ENCODE measurements at regions not wholly inside any gene's neighbourhood (a gene's known extent, or its start where the extent isn't known, plus 50 kb on each side); places are given as distances from the start of the nearest gene placed in this dataset.

- H3K36me3 ChIP-seq (ENCODE audit: insufficient read depth, low read length), result no peaks in the 10 kb centered on the region
- H3K27me3 ChIP-seq (ENCODE audit: insufficient read depth, low read length), result 0 out of 2 replicates have a peak, but pooled peaks cover 2% of the 10 kb centered on the region
- peak overlapping the region; percentile 65 for H3K27ac ChIP-seq (ENCODE audit: low read depth, low read length)
- H3K4me1 ChIP-seq (ENCODE audit: control insufficient read depth, insufficient read depth, low read length, unreplicated experiment), result peaks cover 22% of the 10 kb centered on the region
- no peak overlapping the region for H3K4me3 ChIP-seq (ENCODE audit: low read depth, low read length)
- H3K79me2 ChIP-seq (ENCODE audit: control insufficient read depth, insufficient read depth, low read length, unreplicated experiment), result no peaks in the 10 kb centered on the region
- no peak overlapping the region for H2AFZ ChIP-seq (ENCODE audit: low read length, unreplicated experiment)
Measured at GRCh38 chr2:235330775-235331451, 162.9 kb upstream of the AGAP1 start.

GRCh38 chr2:235332240-235332890 is 161.5 kb upstream of the AGAP1 start:
- peaks cover 22% of the 10 kb centered on the region for H3K4me1 ChIP-seq (ENCODE audit: control insufficient read depth, insufficient read depth, low read length, unreplicated experiment)
- H3K27me3 ChIP-seq (ENCODE audit: insufficient read depth, low read length), result 0 out of 2 replicates have a peak, but pooled peaks cover 4% of the 10 kb centered on the region
- H3K4me3 ChIP-seq (ENCODE audit: low read depth, low read length), result no peak overlapping the region
- no peak overlapping the region for H2AFZ ChIP-seq (ENCODE audit: low read length, unreplicated experiment)
- no peaks in the 10 kb centered on the region for H3K36me3 ChIP-seq (ENCODE audit: insufficient read depth, low read length)
- no peaks in the 10 kb centered on the region for H3K79me2 ChIP-seq (ENCODE audit: control insufficient read depth, insufficient read depth, low read length, unreplicated experiment)
- H3K27ac ChIP-seq (ENCODE audit: low read depth, low read length), result no peak overlapping the region

- peaks cover 15% of the 10 kb centered on the region for H3K4me1 ChIP-seq (ENCODE audit: control insufficient read depth, insufficient read depth, low read length, unreplicated experiment)
Measured at GRCh38 chr2:235333076-235333475, 160.8 kb upstream of the AGAP1 start.

GRCh38 chr2:235334179-235334578 is 159.7 kb upstream of the AGAP1 start:
- Histone ChIP-seq H3K4me3 (ENCODE audit: low read depth, low read length) (no peak overlapping the region), H3K36me3 (ENCODE audit: insufficient read depth, low read length) (peaks cover 6% of the 10 kb centered on the region; the same call in 1 of the 2 replicates), H3K79me2 (ENCODE audit: control insufficient read depth, insufficient read depth, low read length, unreplicated experiment) (no peaks in the 10 kb centered on the region), H3K27ac (ENCODE audit: low read depth, low read length) (no peak overlapping the region), H3K4me1 (ENCODE audit: control insufficient read depth, insufficient read depth, low read length, unreplicated experiment) (peaks cover 10% of the 10 kb centered on the region), H3K27me3 (ENCODE audit: insufficient read depth, low read length) (peaks cover 10% of the 10 kb centered on the region; the same call in 1 of the 2 replicates), H2AFZ (ENCODE audit: low read length, unreplicated experiment) (no peak overlapping the region)

More at GRCh38 chr2:235333076-235333475, 160.8 kb upstream of the AGAP1 start:
- Histone ChIP-seq H3K27me3 (ENCODE audit: insufficient read depth, low read length) (peaks cover 4% of the 10 kb centered on the region; the same call in 1 of the 2 replicates), H3K4me3 (ENCODE audit: low read depth, low read length) (no peak overlapping the region), H3K36me3 (ENCODE audit: insufficient read depth, low read length) (peaks cover 3% of the 10 kb centered on the region; the same call in 1 of the 2 replicates), H3K79me2 (ENCODE audit: control insufficient read depth, insufficient read depth, low read length, unreplicated experiment) (no peaks in the 10 kb centered on the region), H2AFZ (ENCODE audit: low read length, unreplicated experiment) (no peak overlapping the region), H3K27ac (ENCODE audit: low read depth, low read length) (no peak overlapping the region)

GRCh38 chr2:235343156-235343774 is 150.6 kb upstream of the AGAP1 start:
- H3K79me2 ChIP-seq (ENCODE audit: control insufficient read depth, insufficient read depth, low read length, unreplicated experiment), result no peaks in the 10 kb centered on the region
- H2AFZ ChIP-seq (ENCODE audit: low read length, unreplicated experiment), result no peak overlapping the region
- no peak overlapping the region for H3K4me3 ChIP-seq (ENCODE audit: low read depth, low read length)
- peaks cover 12% of the 10 kb centered on the region for H3K4me1 ChIP-seq (ENCODE audit: control insufficient read depth, insufficient read depth, low read length, unreplicated experiment)
- H3K36me3 ChIP-seq (ENCODE audit: insufficient read depth, low read length), result peaks cover under 1% of the 10 kb centered on the region; the same call in 1 of the 2 replicates
- H3K27ac ChIP-seq (ENCODE audit: low read depth, low read length), result peak overlapping the region; percentile 16; the same call in 1 of the 2 replicates
- peaks cover 4% of the 10 kb centered on the region; the same call in 1 of the 2 replicates for H3K27me3 ChIP-seq (ENCODE audit: insufficient read depth, low read length)

- Histone ChIP-seq H3K4me1 (ENCODE audit: control insufficient read depth, insufficient read depth, low read length, unreplicated experiment) (peaks cover 13% of the 10 kb centered on the region), H3K27me3 (ENCODE audit: insufficient read depth, low read length) (no peaks in the 10 kb centered on the region; the same call in 1 of the 2 replicates), H3K27ac (ENCODE audit: low read depth, low read length) (peak overlapping the region; percentile 16; the same call in 1 of the 2 replicates), H3K4me3 (ENCODE audit: low read depth, low read length) (no peak overlapping the region), H3K36me3 (ENCODE audit: insufficient read depth, low read length) (no peaks in the 10 kb centered on the region), H3K79me2 (ENCODE audit: control insufficient read depth, insufficient read depth, low read length, unreplicated experiment) (no peaks in the 10 kb centered on the region), H2AFZ (ENCODE audit: low read length, unreplicated experiment) (no peak overlapping the region)
Measured at GRCh38 chr2:235343869-235344268, 150.0 kb upstream of the AGAP1 start.

GRCh38 chr2:235345745-235346144 is 148.1 kb upstream of the AGAP1 start:
- Histone ChIP-seq H3K27me3 (ENCODE audit: insufficient read depth, low read length) (no peaks in the 10 kb centered on the region), H3K4me3 (ENCODE audit: low read depth, low read length) (no peak overlapping the region), H3K4me1 (ENCODE audit: control insufficient read depth, insufficient read depth, low read length, unreplicated experiment) (peaks cover 13% of the 10 kb centered on the region), H2AFZ (ENCODE audit: low read length, unreplicated experiment) (no peak overlapping the region), H3K36me3 (ENCODE audit: insufficient read depth, low read length) (no peaks in the 10 kb centered on the region), H3K27ac (ENCODE audit: low read depth, low read length) (no peak overlapping the region), H3K79me2 (ENCODE audit: control insufficient read depth, insufficient read depth, low read length, unreplicated experiment) (no peaks in the 10 kb centered on the region)

GRCh38 chr2:235347691-235348090 is 146.2 kb upstream of the AGAP1 start:
- Histone ChIP-seq H3K36me3 (ENCODE audit: insufficient read depth, low read length) (no peaks in the 10 kb centered on the region), H3K79me2 (ENCODE audit: control insufficient read depth, insufficient read depth, low read length, unreplicated experiment) (no peaks in the 10 kb centered on the region), H3K4me1 (ENCODE audit: control insufficient read depth, insufficient read depth, low read length, unreplicated experiment) (peaks cover 13% of the 10 kb centered on the region), H3K4me3 (ENCODE audit: low read depth, low read length) (no peak overlapping the region), H2AFZ (ENCODE audit: low read length, unreplicated experiment) (no peak overlapping the region), H3K27ac (ENCODE audit: low read depth, low read length) (peak overlapping the region; percentile 68), H3K27me3 (ENCODE audit: insufficient read depth, low read length) (0 out of 2 replicates have a peak, but pooled peaks cover 3% of the 10 kb centered on the region)

- Histone ChIP-seq H3K27ac (ENCODE audit: low read depth, low read length) (peak overlapping the region; percentile 68), H3K4me1 (ENCODE audit: control insufficient read depth, insufficient read depth, low read length, unreplicated experiment) (peaks cover 13% of the 10 kb centered on the region)
Measured at GRCh38 chr2:235348329-235348728, 145.5 kb upstream of the AGAP1 start.

GRCh38 chr2:235350234-235350633 is 143.6 kb upstream of the AGAP1 start:
- H3K36me3 ChIP-seq (ENCODE audit: insufficient read depth, low read length), result no peaks in the 10 kb centered on the region

More at GRCh38 chr2:235348329-235348728, 145.5 kb upstream of the AGAP1 start:
- 0 out of 2 replicates have a peak, but pooled peaks cover 3% of the 10 kb centered on the region for H3K27me3 ChIP-seq (ENCODE audit: insufficient read depth, low read length)
- H3K36me3 ChIP-seq (ENCODE audit: insufficient read depth, low read length), result no peaks in the 10 kb centered on the region
- H2AFZ ChIP-seq (ENCODE audit: low read length, unreplicated experiment), result no peak overlapping the region
- H3K4me3 ChIP-seq (ENCODE audit: low read depth, low read length), result no peak overlapping the region
- H3K79me2 ChIP-seq (ENCODE audit: control insufficient read depth, insufficient read depth, low read length, unreplicated experiment), result no peaks in the 10 kb centered on the region

More at GRCh38 chr2:235350234-235350633, 143.6 kb upstream of the AGAP1 start:
- Histone ChIP-seq H3K4me1 (ENCODE audit: control insufficient read depth, insufficient read depth, low read length, unreplicated experiment) (peaks cover 13% of the 10 kb centered on the region), H3K27ac (ENCODE audit: low read depth, low read length) (no peak overlapping the region), H3K27me3 (ENCODE audit: insufficient read depth, low read length) (peaks cover 7% of the 10 kb centered on the region; the same call in 1 of the 2 replicates), H2AFZ (ENCODE audit: low read length, unreplicated experiment) (no peak overlapping the region), H3K79me2 (ENCODE audit: control insufficient read depth, insufficient read depth, low read length, unreplicated experiment) (no peaks in the 10 kb centered on the region), H3K4me3 (ENCODE audit: low read depth, low read length) (no peak overlapping the region)

Measured in ACC112 (cell line).